GM12891 (cell line): ENCODE measurements at regions not wholly inside any gene's neighbourhood (a gene's known extent, or its start where the extent isn't known, plus 50 kb on each side); places are given as distances from the start of the nearest gene placed in this dataset.

Experiments used
- POLR2A ChIP-seq: IDR thresholded peaks from 2 replicates; pipeline ENCODE4 v1.6.1; 2011; ENCODE audit warnings: low read depth, low read length, control low read depth
- POLR2AphosphoS5 ChIP-seq: IDR thresholded peaks from 2 replicates; pipeline ENCODE4 v1.6.1; 2011; ENCODE audit warnings: low read depth, low read length, control low read depth
- POU2F2 ChIP-seq: IDR thresholded peaks from 2 replicates; pipeline ENCODE4 v1.6.1; 2011; ENCODE audit warnings: low read depth, mild to moderate bottlenecking, control low read depth, low read length, moderate library complexity
- SPI1 ChIP-seq: IDR thresholded peaks from 2 replicates; pipeline ENCODE4 v1.6.1; 2011; ENCODE audit warnings: low read depth, low read length, control low read depth

DNA sequence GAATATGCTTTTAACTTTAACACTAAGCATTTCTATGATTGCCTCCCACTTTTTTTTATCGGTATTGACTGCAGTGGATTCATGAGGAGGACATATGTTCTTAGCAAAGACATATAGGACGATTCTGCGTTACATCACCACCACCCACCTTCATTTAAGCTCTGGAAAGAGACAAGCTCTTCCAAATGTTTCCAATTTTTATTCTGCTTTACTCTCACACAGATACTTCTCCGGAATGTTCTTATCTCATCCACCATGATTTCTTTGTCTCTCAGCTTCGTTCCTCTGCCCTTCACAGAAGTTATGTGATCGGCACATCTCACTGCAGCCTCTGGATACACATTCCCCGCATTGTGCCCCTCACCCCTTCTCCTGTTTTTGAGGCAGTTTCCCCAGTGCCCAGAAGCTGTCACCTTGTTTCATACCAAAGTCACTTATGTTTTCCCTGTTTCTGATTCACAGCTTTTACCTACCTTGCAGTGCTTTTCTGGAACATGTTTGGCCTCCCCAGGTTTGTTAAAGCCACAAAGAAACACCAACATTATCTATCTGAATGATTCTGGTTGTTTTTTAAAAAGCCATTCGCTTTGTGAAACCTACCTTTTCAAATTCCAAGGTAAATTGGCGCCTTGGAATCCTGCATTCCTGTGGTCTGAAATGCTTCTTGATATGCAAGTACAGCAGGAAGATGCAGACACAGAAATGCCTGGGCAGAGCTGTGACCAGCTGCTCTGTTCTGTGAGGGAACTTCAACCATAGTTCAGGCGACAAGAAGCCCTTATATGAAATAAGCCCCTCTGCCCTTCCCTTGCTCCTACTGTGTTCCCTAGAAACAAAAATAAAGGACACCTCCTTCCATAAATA is 1020.2 kb downstream of the TTLL7 start:
- TF ChIP-seq SPI1 (no peak), POLR2A (no peak), POLR2AphosphoS5 (no peak), POU2F2 (no peak)
